HepG2 (cell line): ENCODE measurements at regions not wholly inside any gene's neighbourhood (a gene's known extent, or its start where the extent isn't known, plus 50 kb on each side); places are given as distances from the start of the nearest gene placed in this dataset.

Source experiments
- BHLHE40 ChIP-seq: IDR thresholded peaks from 2 replicates; pipeline ENCODE4 v1.6.1; 2011; ENCODE audit warnings: low read length, improper control_type of control experiment
- CHD2 ChIP-seq: IDR thresholded peaks from 2 replicates; pipeline ENCODE4 v1.6.1; 2011; ENCODE audit warnings: low read depth, low read length, improper control_type of control experiment
- HNF4A ChIP-seq: sonication (generic); formaldehyde crosslinking; IDR thresholded peaks from 2 replicates; pipeline ENCODE4 v1.4.0; 2020; ENCODE audit warnings: missing genetic modification reagents
- MIXL1 ChIP-seq: IDR thresholded peaks from 2 replicates; pipeline ENCODE4 v1.6.1; 2016
- NCOA2 ChIP-seq: sonication (generic); formaldehyde crosslinking; IDR thresholded peaks from 2 replicates; pipeline ENCODE4 v1.8.0; 2022; ENCODE audit warnings: inconsistent platforms
- REXO4 ChIP-seq: sonication (generic); formaldehyde crosslinking; IDR thresholded peaks from 2 replicates; pipeline ENCODE4 v1.8.0; 2022; ENCODE audit warnings: missing genetic modification reagents, mild to moderate bottlenecking, borderline replicate concordance
- SAFB2 ChIP-seq: sonication (generic); formaldehyde crosslinking; IDR thresholded peaks from 2 replicates; pipeline ENCODE4 v1.5.1; 2020; ENCODE audit warnings: missing genetic modification reagents, low read depth, mild to moderate bottlenecking, borderline replicate concordance
- SMYD3 ChIP-seq: sonication (generic); formaldehyde crosslinking; IDR thresholded peaks from 2 replicates; pipeline ENCODE4 v1.8.1; 2023; ENCODE audit warnings: mild to moderate bottlenecking, missing genetic modification reagents
- TBX3 ChIP-seq: fragments of 450-650 bp; IDR thresholded peaks from 2 replicates; pipeline ENCODE4 v1.6.1; 2017; ENCODE audit warnings: antibody characterized with exemption, mild to moderate bottlenecking, inconsistent platforms, borderline replicate concordance
- TOE1 ChIP-seq: sonication (generic); formaldehyde crosslinking; IDR thresholded peaks from 2 replicates; pipeline ENCODE4 v1.4.0; 2020; ENCODE audit warnings: mild to moderate bottlenecking, missing genetic modification reagents
- YY1 ChIP-seq: IDR thresholded peaks from 2 replicates; pipeline ENCODE4 v1.6.1; 2011; ENCODE audit warnings: low read length, low read depth, moderate library complexity, mild to moderate bottlenecking; ENCODE audit not compliant: insufficient read depth, insufficient replicate concordance
- ZC3H4 ChIP-seq: sonication (generic); formaldehyde crosslinking; IDR thresholded peaks from 2 replicates; pipeline ENCODE4 v1.4.0; 2020; ENCODE audit warnings: missing genetic modification reagents, borderline replicate concordance
- ZNF3 ChIP-seq: IDR thresholded peaks from 2 replicates; pipeline ENCODE4 v1.7.0; 2017; ENCODE audit warnings: inconsistent platforms
- ZNF331 ChIP-seq: sonication (generic); formaldehyde crosslinking; IDR thresholded peaks from 2 replicates; pipeline ENCODE4 v1.4.0; 2020; ENCODE audit warnings: missing genetic modification reagents
- ZNF430 ChIP-seq: sonication (generic); formaldehyde crosslinking; IDR thresholded peaks from 2 replicates; pipeline ENCODE4 v1.9.0; 2021; ENCODE audit warnings: mild to moderate bottlenecking, missing genetic modification reagents
- ZNF547 ChIP-seq: sonication (generic); formaldehyde crosslinking; IDR thresholded peaks from 2 replicates; pipeline ENCODE4 v1.5.1; 2020; ENCODE audit warnings: mild to moderate bottlenecking, missing genetic modification reagents
- ZNF549 ChIP-seq: sonication (generic); formaldehyde crosslinking; IDR thresholded peaks from 2 replicates; pipeline ENCODE4 v1.5.0; 2020; ENCODE audit warnings: missing genetic modification reagents
- ZSCAN31 ChIP-seq: sonication (generic); formaldehyde crosslinking; IDR thresholded peaks from 2 replicates; pipeline ENCODE4 v1.5.0; 2020; ENCODE audit warnings: low read depth, mild to moderate bottlenecking, missing genetic modification reagents
- TF ChIP-seq, protein P1 (sequence below): sonication (generic); formaldehyde crosslinking; IDR thresholded peaks from 2 replicates; pipeline ENCODE4 v1.4.0; 2020; ENCODE audit warnings: low read depth, mild to moderate bottlenecking, missing genetic modification reagents
- TF ChIP-seq, protein P2 (sequence below): sonication (generic); formaldehyde crosslinking; IDR thresholded peaks from 2 replicates; pipeline ENCODE4 v1.5.0; 2020; ENCODE audit warnings: mild to moderate bottlenecking, missing genetic modification reagents
- TF ChIP-seq, protein P3 (sequence below): sonication (generic); formaldehyde crosslinking; IDR thresholded peaks from 2 replicates; pipeline ENCODE4 v1.5.0; 2020; ENCODE audit warnings: missing genetic modification reagents

DNA sequence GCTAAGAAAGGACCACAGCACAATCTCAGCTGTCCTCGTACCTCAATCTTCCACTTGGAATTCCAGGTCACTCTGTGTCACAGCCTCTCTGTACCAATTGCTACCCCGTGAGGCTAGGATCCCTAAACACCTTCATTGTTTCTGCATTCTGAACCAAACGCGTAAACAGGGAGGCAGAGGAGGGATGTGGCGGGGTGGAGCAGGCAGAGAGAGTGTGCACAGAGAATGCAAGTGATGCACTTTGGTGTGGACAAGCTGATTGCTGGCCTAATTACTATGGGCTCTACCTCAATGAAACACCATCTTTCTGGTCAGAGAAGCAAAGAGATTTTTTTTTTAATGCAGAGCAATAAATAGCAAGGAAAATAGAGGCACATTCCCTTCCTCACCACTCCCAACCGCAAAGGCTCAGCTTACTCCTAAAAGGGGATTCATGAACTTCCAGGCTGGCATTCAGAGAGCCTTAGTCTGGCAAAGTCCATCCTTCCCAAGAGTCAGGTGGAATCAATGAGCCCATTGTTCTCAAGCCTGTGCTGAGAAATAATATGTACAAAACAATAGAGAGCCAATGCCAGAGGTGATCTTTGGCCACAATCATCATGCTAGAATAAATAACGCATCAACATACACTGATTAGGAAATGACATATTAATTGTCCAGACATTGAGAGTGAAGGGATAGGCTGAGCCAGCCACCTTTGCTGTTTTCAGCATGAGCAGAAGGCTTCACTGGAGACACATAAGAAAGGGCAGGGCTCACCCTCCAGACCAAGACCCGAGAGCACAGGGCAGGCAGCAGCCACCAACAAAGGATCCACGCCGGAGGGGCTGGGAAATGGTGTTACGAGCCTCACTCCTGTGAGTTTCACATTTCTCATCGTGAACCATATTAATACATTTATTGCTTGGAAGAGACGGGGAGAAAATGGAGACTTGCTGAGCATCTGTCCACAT, 278.8 kb downstream of the ENC1 start (continued):
- TF ChIP-seq, protein P1, sequence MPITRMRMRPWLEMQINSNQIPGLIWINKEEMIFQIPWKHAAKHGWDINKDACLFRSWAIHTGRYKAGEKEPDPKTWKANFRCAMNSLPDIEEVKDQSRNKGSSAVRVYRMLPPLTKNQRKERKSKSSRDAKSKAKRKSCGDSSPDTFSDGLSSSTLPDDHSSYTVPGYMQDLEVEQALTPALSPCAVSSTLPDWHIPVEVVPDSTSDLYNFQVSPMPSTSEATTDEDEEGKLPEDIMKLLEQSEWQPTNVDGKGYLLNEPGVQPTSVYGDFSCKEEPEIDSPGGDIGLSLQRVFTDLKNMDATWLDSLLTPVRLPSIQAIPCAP (CRISPR knock-in tag), result no peak
- TF ChIP-seq SAFB2 (no peak), ZNF547 (no peak), ZNF3 (CRISPR knock-in tag) (no peak), CHD2 (no peak), ZNF549 (no peak), BHLHE40 (peak; percentile 88), ZNF430 (CRISPR knock-in tag) (no peak), ZSCAN31 (CRISPR knock-in tag) (no peak), TBX3 (0 out of 2 replicates have a peak, but pooled peaks have one; percentile 42), ZNF331 (CRISPR knock-in tag) (0 out of 2 replicates have a peak, but pooled peaks have one; percentile 18), TOE1 (CRISPR knock-in tag) (no peak), ZC3H4 (CRISPR knock-in tag) (no peak), HNF4A (CRISPR knock-in tag) (peak; percentile 77), YY1 (no peak), MIXL1 (peak; percentile 11; the same call in 1 of the 2 replicates), NCOA2 (CRISPR knock-in tag) (peak; percentile 45; the same call in 1 of the 2 replicates), SMYD3 (CRISPR knock-in tag) (no peak), REXO4 (no peak)
- TF ChIP-seq, protein P2, sequence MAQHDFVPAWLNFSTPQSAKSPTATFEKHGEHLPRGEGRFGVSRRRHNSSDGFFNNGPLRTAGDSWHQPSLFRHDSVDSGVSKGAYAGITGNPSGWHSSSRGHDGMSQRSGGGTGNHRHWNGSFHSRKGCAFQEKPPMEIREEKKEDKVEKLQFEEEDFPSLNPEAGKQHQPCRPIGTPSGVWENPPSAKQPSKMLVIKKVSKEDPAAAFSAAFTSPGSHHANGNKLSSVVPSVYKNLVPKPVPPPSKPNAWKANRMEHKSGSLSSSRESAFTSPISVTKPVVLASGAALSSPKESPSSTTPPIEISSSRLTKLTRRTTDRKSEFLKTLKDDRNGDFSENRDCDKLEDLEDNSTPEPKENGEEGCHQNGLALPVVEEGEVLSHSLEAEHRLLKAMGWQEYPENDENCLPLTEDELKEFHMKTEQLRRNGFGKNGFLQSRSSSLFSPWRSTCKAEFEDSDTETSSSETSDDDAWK (CRISPR knock-in tag), result no peak
- TF ChIP-seq, protein P3, sequence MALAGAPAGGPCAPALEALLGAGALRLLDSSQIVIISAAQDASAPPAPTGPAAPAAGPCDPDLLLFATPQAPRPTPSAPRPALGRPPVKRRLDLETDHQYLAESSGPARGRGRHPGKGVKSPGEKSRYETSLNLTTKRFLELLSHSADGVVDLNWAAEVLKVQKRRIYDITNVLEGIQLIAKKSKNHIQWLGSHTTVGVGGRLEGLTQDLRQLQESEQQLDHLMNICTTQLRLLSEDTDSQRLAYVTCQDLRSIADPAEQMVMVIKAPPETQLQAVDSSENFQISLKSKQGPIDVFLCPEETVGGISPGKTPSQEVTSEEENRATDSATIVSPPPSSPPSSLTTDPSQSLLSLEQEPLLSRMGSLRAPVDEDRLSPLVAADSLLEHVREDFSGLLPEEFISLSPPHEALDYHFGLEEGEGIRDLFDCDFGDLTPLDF (CRISPR knock-in tag), result no peak
